GM21717 (cell line): ENCODE measurements at regions not wholly inside any gene's neighbourhood (a gene's known extent, or its start where the extent isn't known, plus 50 kb on each side); places are given as distances from the start of the nearest gene placed in this dataset.

ENCODE experiments used
- ATAC-seq: cut with Tn5 transposase; IDR thresholded peaks from one replicate; pipeline ENCODE4 v1.9.1; 2021; ENCODE audit warnings: mild to moderate bottlenecking, moderate library complexity; ENCODE audit not compliant: unreplicated experiment

- no peak for ATAC-seq
Measured at GRCh38 chr16:72240466-72240865, 68.5 kb upstream of the PMFBP1 start.

GRCh38 chr16:72236866-72237265 is 64.9 kb upstream of the PMFBP1 start:
- ATAC-seq: no peak

- ATAC-seq: no peak
Measured at GRCh38 chr16:72234387-72234786, 62.4 kb upstream of the PMFBP1 start.

GRCh38 chr16:72228014-72228413 is 56.1 kb upstream of the PMFBP1 start:
- ATAC-seq: no peak

- ATAC-seq: no peak
Measured at GRCh38 chr16:72226136-72226535, 54.2 kb upstream of the PMFBP1 start.

GRCh38 chr16:72224260-72224768 is 52.4 kb upstream of the PMFBP1 start:
- ATAC-seq: no peak

GRCh38 chr16:72222503-72222902 is 50.5 kb upstream of the PMFBP1 start:
- ATAC-seq: no peak
